ENCODE measurements at regions not wholly inside any gene's neighbourhood (a gene's known extent, or its start where the extent isn't known, plus 50 kb on each side); places are given as distances from the start of the nearest gene placed in this dataset.

GRCh38 chr3:65230261-65231139 lies 542.7 kb upstream of the ADAMTS9 start:
- DNase-seq: no peak

- DNase-seq: no peak
These were observed 538.5 kb upstream of the ADAMTS9 start for GRCh38 chr3:65226287-65226686.

- no peak for DNase-seq
These were observed 522.4 kb upstream of the ADAMTS9 start for GRCh38 chr3:65210026-65210814.

DNA sequence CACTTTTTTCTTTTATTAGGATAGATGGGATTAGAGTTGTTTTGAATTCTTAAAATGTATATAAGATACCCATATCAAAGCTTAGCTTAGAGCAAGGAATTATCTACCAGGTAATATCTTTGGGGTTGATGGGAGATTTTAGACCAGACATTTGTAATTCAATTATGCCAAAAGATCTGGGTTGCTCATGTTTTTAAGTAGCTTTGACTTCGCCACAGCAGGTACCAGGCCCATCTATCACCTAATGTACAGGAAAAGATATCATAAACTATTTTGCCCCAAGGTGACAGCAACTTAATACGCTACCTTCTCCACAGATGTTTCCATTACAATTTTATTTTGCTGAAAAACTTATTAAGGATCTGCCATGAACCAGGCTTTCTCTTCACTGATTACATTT lies 514.6 kb upstream of the ADAMTS9 start:
- DNase-seq: no peak

GRCh38 chr3:65201926-65202325 lies 514.1 kb upstream of the ADAMTS9 start:
- DNase-seq: no peak

DNA sequence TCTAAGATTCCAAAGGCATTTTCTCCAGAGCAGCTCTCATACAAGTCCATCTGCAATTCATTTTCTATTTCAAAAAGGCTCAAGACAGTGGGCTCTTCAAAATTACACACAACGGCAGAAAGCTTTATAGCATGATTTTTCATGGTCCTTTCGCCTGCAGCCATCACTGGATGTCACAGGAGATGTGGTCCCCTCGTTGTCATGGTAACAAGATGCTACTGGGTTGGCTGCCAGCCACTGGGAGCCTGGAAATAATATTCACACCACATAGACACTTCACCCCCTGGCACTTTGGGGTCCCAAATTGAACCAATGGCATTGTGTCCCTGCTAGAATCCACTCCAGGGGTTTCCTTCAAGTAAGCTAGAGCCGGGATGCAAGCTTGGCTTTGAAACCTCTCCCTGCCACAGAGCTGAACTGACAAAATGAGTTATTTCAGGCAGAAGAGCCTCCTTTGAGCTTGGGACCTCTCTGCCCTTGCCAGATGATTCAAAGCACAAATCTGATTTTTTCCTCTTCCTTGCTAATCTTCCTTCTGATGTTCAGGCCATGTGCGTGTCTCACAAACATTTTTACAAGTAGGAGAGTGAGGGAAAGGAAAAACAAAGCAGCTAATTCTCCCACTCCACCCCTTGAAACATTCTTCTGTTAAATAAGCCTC lies 512.6 kb upstream of the ADAMTS9 start:
- DNase-seq: no peak

- no peak for DNase-seq
These were observed 508.9 kb upstream of the ADAMTS9 start for GRCh38 chr3:65196663-65197062.

- DNase-seq: no peak
These were observed 507.6 kb upstream of the ADAMTS9 start for GRCh38 chr3:65195211-65196006.

GRCh38 chr3:65194744-65195143 lies 506.9 kb upstream of the ADAMTS9 start:
- no peak for DNase-seq

DNA sequence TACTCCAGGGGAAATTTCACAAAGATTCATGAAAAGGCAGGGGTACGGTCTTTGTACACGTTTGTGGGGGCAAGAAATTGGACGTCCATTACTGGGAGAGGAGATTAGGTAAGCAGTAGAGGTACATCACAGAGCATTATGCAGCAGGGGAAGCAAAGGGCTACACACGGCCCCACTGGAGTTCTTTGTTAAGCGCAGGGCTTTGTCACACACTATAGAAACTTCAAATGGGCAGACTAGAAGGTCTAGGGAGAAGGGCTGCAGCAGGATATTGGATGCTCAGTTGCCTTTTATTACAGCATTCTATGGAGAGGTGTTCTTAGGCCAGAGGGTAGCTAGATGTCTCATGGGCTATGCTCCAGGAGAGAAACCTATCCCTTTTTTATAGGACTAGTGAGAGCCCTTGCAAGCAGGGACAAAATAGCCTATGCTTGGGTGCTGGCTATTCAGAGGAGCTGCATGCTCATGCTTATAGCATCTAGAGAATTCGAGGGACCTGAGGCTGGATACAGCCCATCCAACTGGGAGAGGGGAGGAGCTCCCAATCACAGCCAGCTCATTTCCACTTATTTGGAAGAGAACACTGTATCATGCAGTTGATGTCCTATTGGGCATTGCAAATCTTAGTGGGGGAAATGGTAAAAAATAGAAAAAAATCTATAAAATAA lies 506.4 kb upstream of the ADAMTS9 start:
- no peak for DNase-seq

DNA sequence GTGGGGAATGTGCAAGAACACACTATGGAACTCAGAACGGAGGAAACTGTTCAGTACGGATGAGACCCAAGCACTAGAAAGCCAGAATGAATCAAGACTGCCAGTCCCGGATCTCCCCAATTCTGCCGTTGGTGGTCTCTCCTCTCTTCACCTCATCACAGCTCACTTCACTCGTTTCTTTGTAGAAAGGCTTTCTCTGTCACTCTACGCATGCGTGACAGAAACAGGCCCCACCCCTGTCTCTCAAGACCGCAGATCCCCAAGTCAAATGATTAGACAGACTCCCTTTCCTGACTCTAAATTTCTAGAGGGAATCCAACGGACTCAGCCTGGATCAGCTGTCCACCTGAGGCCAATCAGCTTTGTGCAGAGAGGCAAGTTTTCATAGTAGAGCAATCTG lies 505.7 kb upstream of the ADAMTS9 start:
- no peak for DNase-seq

GRCh38 chr3:65190111-65190510 lies 502.3 kb upstream of the ADAMTS9 start:
- DNase-seq: no peak

DNA sequence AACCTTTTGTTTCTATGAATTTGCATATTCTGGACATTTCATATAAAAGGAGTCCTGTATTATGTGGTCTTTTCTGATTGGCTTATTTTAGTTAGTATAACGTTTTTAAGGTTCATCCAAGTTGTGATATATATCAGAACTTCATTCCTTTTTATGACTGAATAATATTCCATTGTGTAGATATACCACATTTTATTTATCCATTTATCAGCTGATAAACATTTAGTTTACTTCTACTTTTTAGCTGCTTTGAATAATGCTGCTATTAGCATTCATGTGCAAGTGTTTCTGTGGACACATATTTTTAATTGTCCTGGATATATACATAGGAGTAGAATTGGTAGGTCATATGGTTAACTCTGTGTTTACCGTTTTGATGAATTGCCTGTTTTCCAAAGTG lies 498.5 kb upstream of the ADAMTS9 start:
- no peak for DNase-seq

- DNase-seq: no peak
These were observed 494.9 kb upstream of the ADAMTS9 start for GRCh38 chr3:65182682-65183081.

DNA sequence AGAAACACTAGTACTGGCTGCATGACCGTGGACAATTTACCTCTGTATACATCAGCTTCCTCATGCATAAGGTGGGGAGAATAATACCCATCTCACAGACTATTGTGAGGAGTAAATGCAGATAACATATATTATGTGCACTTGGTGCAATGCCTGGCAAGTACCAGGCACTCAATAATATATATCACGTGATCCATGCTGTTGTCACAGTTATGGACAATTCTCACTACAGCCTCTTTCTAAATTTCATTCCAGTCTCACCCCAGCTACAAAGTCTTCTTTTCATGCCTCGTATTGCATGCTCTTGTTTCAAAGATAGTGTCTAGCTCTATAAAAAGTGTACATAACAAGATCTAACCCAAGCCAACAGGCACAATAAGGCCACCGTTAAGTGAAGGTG lies 494.3 kb upstream of the ADAMTS9 start:
- DNase-seq: no peak

DNA sequence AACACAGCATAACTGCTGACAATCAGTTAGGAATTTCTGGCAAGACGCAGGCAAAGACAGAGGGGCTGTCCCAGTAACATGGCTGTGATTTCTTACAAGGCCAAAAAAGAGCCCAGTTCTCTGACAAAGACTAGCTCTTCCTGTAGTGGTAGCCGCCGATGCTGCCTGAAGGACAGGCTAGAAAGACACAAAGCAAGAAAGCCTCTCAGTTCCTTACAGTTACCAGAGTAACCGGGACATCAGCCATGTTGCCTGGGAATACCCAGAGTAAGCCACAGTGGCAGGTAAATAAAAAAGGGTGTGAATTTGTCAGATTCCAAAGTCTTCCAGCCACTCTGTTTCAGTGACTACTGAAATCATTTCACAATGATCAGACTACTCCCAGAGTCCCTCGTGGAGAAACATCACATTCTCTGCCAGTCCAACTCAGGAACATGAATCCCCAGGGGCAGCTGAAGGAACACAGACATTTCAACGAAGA lies 493.6 kb upstream of the ADAMTS9 start:
- DNase-seq: no peak

- peak; percentile 63 for DNase-seq
These were observed 490.9 kb upstream of the ADAMTS9 start for GRCh38 chr3:65178703-65179102.

GRCh38 chr3:65177960-65178376 lies 490.2 kb upstream of the ADAMTS9 start:
- no peak for DNase-seq

- no peak for DNase-seq
These were observed 486.9 kb upstream of the ADAMTS9 start for GRCh38 chr3:65174713-65175112.

DNA sequence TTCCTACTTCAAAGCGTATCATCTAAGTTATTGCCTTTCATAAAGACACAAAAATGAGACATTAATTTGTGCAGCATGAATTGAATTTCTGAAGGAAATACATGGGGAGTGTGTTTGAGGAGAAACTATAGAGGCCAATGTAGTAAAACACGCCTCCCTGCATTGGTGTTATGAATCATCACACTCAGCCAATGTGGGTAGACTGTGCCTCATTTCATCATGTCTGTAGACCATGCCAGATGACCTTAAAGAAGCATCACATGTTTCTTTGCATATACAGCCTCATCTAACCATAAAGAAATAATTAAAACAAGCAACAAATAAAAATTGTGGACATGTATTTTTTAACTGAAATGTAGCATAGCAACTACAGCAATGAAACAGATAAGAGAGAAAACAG lies 486.0 kb upstream of the ADAMTS9 start:
- DNase-seq: no peak

DNA sequence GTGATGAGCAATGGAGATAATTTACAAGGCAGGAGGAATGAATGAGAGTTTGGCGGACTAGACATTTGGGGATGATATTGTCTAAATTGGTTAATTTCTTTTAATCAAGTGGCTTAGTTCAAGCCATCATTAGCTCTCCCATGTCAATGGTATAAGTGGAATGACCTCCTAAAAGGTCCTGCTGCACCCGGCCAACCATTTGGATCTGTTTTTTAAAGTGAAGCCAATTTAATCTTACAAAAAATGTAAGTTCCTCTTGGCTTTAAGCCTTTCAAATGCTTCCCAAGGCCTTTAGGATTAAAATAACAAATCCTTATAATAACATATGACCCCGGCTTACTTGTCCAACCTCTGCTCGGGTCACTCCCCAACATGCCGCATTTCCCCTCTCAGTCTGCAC lies 484.4 kb upstream of the ADAMTS9 start:
- DNase-seq: no peak

Data from RPMI8226 (cell line).